H1 (cell line): ENCODE measurements at regions not wholly inside any gene's neighbourhood (a gene's known extent, or its start where the extent isn't known, plus 50 kb on each side); places are given as distances from the start of the nearest gene placed in this dataset.
"Not testable (repeated sequence)": the region's sequence is repeated elsewhere in the genome, so short reads cannot be mapped to it uniquely, and the experiment has no call there.

ENCODE experiments used
- CTCF ChIA-PET: fragments of 300-600 bp; sonication (Branson Sonifier 250); formaldehyde crosslinking; loops from one replicate; lab custom pipeline; 2021; ENCODE audit not compliant: partially characterized antibody; lab: Charles Lee
- POLR2A ChIA-PET: fragments of 300-600 bp; sonication (Branson Sonifier 250); formaldehyde crosslinking; loops from one replicate; lab custom pipeline; 2021; ENCODE audit warnings: inconsistent platforms; ENCODE audit not compliant: partially characterized antibody; lab: Charles Lee
- DNase-seq, 2 experiments: peaks; one replicate each; pipeline versions ENCODE4 v3.0.0 to v3.0.0-alpha.2; 2010 to 2022; ENCODE audit warnings: low spot score in 2 of 2, low read depth in 1 of 2, mixed read lengths in 1 of 2
- FAIRE-seq: peaks from 2 replicates; lab custom pipeline; 2011; peaks lifted over from hg19 to GRCh38; lab: Jason Lieb, UNC
- H2AFZ ChIP-seq: 2 replicates; pipeline ENCODE4 v1.8.1; 2012; ENCODE audit warnings: low read length, inconsistent platforms
- H2AK5ac ChIP-seq: 2 replicates; pipeline ENCODE4 v1.6.1; 2013; ENCODE audit warnings: low read depth, low read length
- H2BK120ac ChIP-seq: replicated peaks from 2 replicates; pipeline ENCODE3; 2013; ENCODE audit warnings: low read depth, low read length, inconsistent platforms
- H2BK12ac ChIP-seq: 2 replicates; pipeline ENCODE4 v1.6.1; 2013; ENCODE audit warnings: low read depth, low read length
- H2BK15ac ChIP-seq: 2 replicates; pipeline ENCODE4 v1.6.1; 2013; ENCODE audit warnings: low read length
- H2BK20ac ChIP-seq: 2 replicates; pipeline ENCODE4 v1.6.1; 2013; ENCODE audit warnings: low read length
- H2BK5ac ChIP-seq: 2 replicates; pipeline ENCODE4 v1.6.1; 2013; ENCODE audit warnings: low read depth, low read length
- H3K14ac ChIP-seq: 2 replicates; pipeline ENCODE4 v1.6.1; 2013; ENCODE audit warnings: inconsistent platforms; ENCODE audit not compliant: insufficient read length
- H3K18ac ChIP-seq: 2 replicates; pipeline ENCODE4 v1.6.1; 2013; ENCODE audit warnings: low read length; ENCODE audit errors: extremely low read depth
- H3K23ac ChIP-seq: 2 replicates; pipeline ENCODE4 v1.6.1; 2013; ENCODE audit warnings: inconsistent platforms; ENCODE audit not compliant: insufficient read length
- H3K23me2 ChIP-seq: 2 replicates; pipeline ENCODE4 v1.6.1; 2013; ENCODE audit warnings: low read depth, low read length
- H3K27ac ChIP-seq: 2 replicates; pipeline ENCODE4 v1.6.1; 2011; ENCODE audit warnings: low read depth, low read length, inconsistent platforms
- H3K27me3 ChIP-seq, 4 experiments: replicated peaks in 1 of 4; 1 replicate in 1 of 4; 2 replicates in 3 of 4; pipeline versions ENCODE4 v1.6.1 to v1.8.1; 2011 to 2013; ENCODE audit warnings: low read length in 3 of 4, mild to moderate bottlenecking in 3 of 4, inconsistent platforms in 2 of 4, mixed read lengths in 2 of 4, moderate library complexity in 1 of 4; ENCODE audit not compliant: control insufficient read depth in 3 of 4, insufficient read depth in 3 of 4; ENCODE audit errors: extremely low read depth in 1 of 4
- H3K36me3 ChIP-seq, 4 experiments: 2 replicates each; pipeline versions ENCODE4 v1.6.1 to v1.8.1; 2011 to 2013; ENCODE audit warnings: mild to moderate bottlenecking in 4 of 4, low read length in 3 of 4, moderate library complexity in 2 of 4, control low read depth in 1 of 4, inconsistent platforms in 1 of 4; ENCODE audit not compliant: insufficient read depth in 4 of 4, control insufficient read depth in 2 of 4
- H3K4ac ChIP-seq: replicated peaks from 2 replicates; pipeline ENCODE3; 2013; ENCODE audit warnings: low read length, low read depth, mixed read lengths, inconsistent platforms; ENCODE audit not compliant: insufficient read length
- H3K4me1 ChIP-seq, 4 experiments: replicated peaks in 1 of 4; 1 replicate in 1 of 4; 2 replicates in 3 of 4; pipeline versions ENCODE4 v1.6.1 to v1.8.1; 2011 to 2013; ENCODE audit warnings: low read length in 3 of 4, inconsistent platforms in 2 of 4, mixed read lengths in 1 of 4; ENCODE audit not compliant: insufficient read depth in 4 of 4, control insufficient read depth in 3 of 4
- H3K4me2 ChIP-seq, 2 experiments: 2 replicates each; pipeline versions ENCODE4 v1.6.1 to v1.8.1; 2011 to 2013; ENCODE audit warnings: low read depth in 2 of 2, low read length in 2 of 2, control low read depth in 1 of 2, inconsistent platforms in 1 of 2, mild to moderate bottlenecking in 1 of 2; ENCODE audit not compliant: insufficient read depth in 1 of 2
- H3K4me3 ChIP-seq, 4 experiments: fragments of 200-600, 300-600 bp in 1 of 4; sonication (generic), shearing (Covaris generic), sonication (Bioruptor Twin) in 1 of 4; 2 replicates each; pipeline versions ENCODE4 v1.5.1 to v1.8.1; 2011 to 2016; ENCODE audit warnings: low read length in 4 of 4, low read depth in 3 of 4, control low read depth in 2 of 4, inconsistent platforms in 2 of 4, mild to moderate bottlenecking in 2 of 4, mixed read lengths in 1 of 4, moderate library complexity in 1 of 4; ENCODE audit not compliant: insufficient read depth in 2 of 4; ENCODE audit errors: extremely low read depth in 1 of 4
- H3K56ac ChIP-seq: replicated peaks from 2 replicates; pipeline ENCODE3; 2013; ENCODE audit warnings: low read depth, mild to moderate bottlenecking, mixed read lengths, low read length, inconsistent platforms; ENCODE audit not compliant: insufficient read length
- H3K79me1 ChIP-seq: 2 replicates; pipeline ENCODE4 v1.6.1; 2013; ENCODE audit warnings: low read depth, low read length, control low read depth
- H3K79me2 ChIP-seq, 2 experiments: 2 replicates each; pipeline versions ENCODE4 v1.6.1 to v1.8.1; 2012 to 2013; ENCODE audit warnings: low read length in 2 of 2, mild to moderate bottlenecking in 2 of 2, inconsistent platforms in 1 of 2; ENCODE audit not compliant: insufficient read depth in 2 of 2, control insufficient read depth in 1 of 2
- H3K9ac ChIP-seq, 4 experiments: replicated peaks in 1 of 4; 1 replicate in 1 of 4; 2 replicates in 3 of 4; pipeline versions ENCODE4 v1.6.1 to v1.8.1; 2011 to 2013; ENCODE audit warnings: low read depth in 3 of 4, low read length in 3 of 4, control low read depth in 2 of 4, mild to moderate bottlenecking in 2 of 4, moderate library complexity in 2 of 4, inconsistent platforms in 1 of 4; ENCODE audit errors: extremely low read depth in 1 of 4
- H3K9me3 ChIP-seq, 2 experiments: 2 replicates each; pipeline versions ENCODE4 v1.6.1 to v1.8.1; 2012 to 2013; ENCODE audit warnings: mild to moderate bottlenecking in 2 of 2, moderate library complexity in 2 of 2, control low read depth in 1 of 2, inconsistent platforms in 1 of 2, low read depth in 1 of 2, low read length in 1 of 2, mixed read lengths in 1 of 2; ENCODE audit not compliant: insufficient read depth in 2 of 2
- H4K20me1 ChIP-seq, 2 experiments: replicated peaks in 1 of 2; 2 replicates each; pipeline versions ENCODE3 to v1.8.1; 2011 to 2013; ENCODE audit warnings: inconsistent platforms in 2 of 2, low read length in 2 of 2, mild to moderate bottlenecking in 1 of 2; ENCODE audit not compliant: insufficient read depth in 2 of 2, control insufficient read depth in 1 of 2
- H4K5ac ChIP-seq: 2 replicates; pipeline ENCODE4 v1.6.1; 2013; ENCODE audit warnings: low read length, low read depth, mixed read lengths, inconsistent platforms; ENCODE audit not compliant: insufficient read length
- H4K8ac ChIP-seq: 2 replicates; pipeline ENCODE4 v1.8.0; 2013; ENCODE audit warnings: mild to moderate bottlenecking, moderate library complexity, low read length, inconsistent platforms; ENCODE audit not compliant: insufficient read depth; ENCODE audit errors: extremely low read depth
- H4K91ac ChIP-seq: replicated peaks from 2 replicates; pipeline ENCODE3; 2013; ENCODE audit warnings: low read length, mixed read lengths, inconsistent platforms; ENCODE audit not compliant: insufficient read length
- WGBS, 2 experiments: shearing (Covaris generic) in 1 of 2; methylation state at CpG; one replicate each; pipeline versions ENCODE4 v1.1.6 to v1.1.7; 2013 to 2015; ENCODE audit warnings: low lambda C conversion rate in 2 of 2, mixed read lengths in 2 of 2, inconsistent platforms in 1 of 2, low coverage in 1 of 2, missing lambda C conversion rate in 1 of 2; ENCODE audit not compliant: insufficient replicate concordance in 2 of 2, insufficient coverage in 1 of 2, insufficient read length in 1 of 2; ENCODE audit errors: extremely low coverage in 1 of 2, missing lambda C conversion rate in 1 of 2; 5-methylcytosine and 5-hydroxymethylcytosine counted together

DNA sequence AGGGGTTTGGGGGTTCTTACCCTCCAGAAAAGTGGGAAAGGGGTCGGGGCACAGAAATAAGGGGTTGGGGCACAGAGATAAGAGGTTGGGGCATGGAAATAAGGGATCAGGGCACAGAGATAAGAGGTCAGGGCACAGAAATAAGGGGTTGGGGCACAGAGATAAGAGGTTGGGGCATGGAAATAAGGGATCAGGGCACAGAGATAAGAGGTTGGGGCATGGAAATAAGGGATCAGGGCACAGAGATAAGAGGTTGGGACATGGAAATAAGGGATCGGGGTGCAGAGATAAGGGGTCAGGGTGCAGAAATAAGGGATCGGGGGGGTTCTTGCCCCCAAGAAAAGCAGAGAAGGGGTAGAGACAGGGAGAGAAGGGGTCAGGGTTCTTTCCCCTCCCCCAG lies 69.2 kb downstream of the RAP2B start:
- H2BK20ac ChIP-seq, H3K14ac ChIP-seq, POLR2A ChIA-PET, H2BK120ac ChIP-seq, H3K36me3 ChIP-seq, H3K56ac ChIP-seq, H4K91ac ChIP-seq, H3K27ac ChIP-seq, H3K9me3 ChIP-seq, H4K5ac ChIP-seq, H3K18ac ChIP-seq, H2AFZ ChIP-seq, H3K4me1 ChIP-seq, H2AK5ac ChIP-seq, H4K8ac ChIP-seq, H3K79me1 ChIP-seq, H2BK15ac ChIP-seq, FAIRE-seq, CTCF ChIA-PET, H3K23ac ChIP-seq, H2BK12ac ChIP-seq, H3K4me2 ChIP-seq, H4K20me1 ChIP-seq, H3K9ac ChIP-seq, H3K23me2 ChIP-seq, H3K27me3 ChIP-seq, H3K4ac ChIP-seq, H3K79me2 ChIP-seq, DNase-seq, H3K4me3 ChIP-seq, H2BK5ac ChIP-seq: not testable (repeated sequence)
- 94% methylated on average over 2 of the region's 3 CpGs; no CpG with 5 or more reads in 1 of the 2 experiments for WGBS, 2 experiments

DNA sequence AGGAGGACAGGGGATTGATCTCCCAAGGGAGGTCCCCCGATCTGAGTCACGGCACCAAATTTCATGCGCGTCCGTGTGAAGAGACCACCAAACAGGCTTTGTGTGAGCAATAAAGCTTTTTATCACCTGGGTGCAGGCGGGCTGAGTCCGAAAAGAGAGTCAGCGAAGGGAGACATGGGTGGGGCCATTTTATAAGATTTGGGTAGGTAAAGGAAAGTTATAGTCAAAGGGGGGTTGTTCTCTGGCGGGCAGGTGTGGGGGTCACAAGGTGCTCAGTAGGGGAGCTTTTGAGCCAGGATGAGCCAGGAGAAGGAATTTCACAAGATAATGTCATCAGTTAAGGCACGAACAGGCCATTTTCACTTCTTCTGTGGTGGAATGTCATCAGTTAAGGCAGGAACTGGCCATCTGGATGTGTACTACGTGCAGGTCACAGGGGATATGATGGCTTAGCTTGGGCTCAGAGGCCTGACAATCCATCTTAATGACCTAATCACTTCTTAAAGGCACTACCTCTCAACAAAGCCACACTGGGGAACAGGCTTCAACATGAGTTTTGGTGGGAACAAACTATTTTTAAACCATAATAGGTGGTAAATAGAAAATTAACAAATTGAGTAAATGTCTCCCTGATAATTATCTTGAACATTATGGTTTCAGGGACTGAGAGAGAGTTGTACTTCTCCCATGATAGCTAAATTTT lies 70.2 kb downstream of the RAP2B start:
- DNase-seq, H4K5ac ChIP-seq, H3K23ac ChIP-seq, H4K91ac ChIP-seq, H3K4me1 ChIP-seq, H2BK15ac ChIP-seq, H3K79me1 ChIP-seq, H2BK120ac ChIP-seq, H4K8ac ChIP-seq, H3K27me3 ChIP-seq, H3K36me3 ChIP-seq, H2AFZ ChIP-seq, H3K4me3 ChIP-seq, H2BK12ac ChIP-seq, H4K20me1 ChIP-seq, H3K56ac ChIP-seq, POLR2A ChIA-PET, H3K27ac ChIP-seq, H3K14ac ChIP-seq, H3K18ac ChIP-seq, H3K9ac ChIP-seq, H2BK20ac ChIP-seq, H2AK5ac ChIP-seq, CTCF ChIA-PET, FAIRE-seq, H2BK5ac ChIP-seq, H3K4me2 ChIP-seq, H3K9me3 ChIP-seq, H3K23me2 ChIP-seq, H3K79me2 ChIP-seq, H3K4ac ChIP-seq: not testable (repeated sequence)
- WGBS, 2 experiments, result 96% methylated on average over 8 of the region's 11 CpGs; no CpG with 5 or more reads in 1 of the 2 experiments
